ENCODE measurements at regions not wholly inside any gene's neighbourhood (a gene's known extent, or its start where the extent isn't known, plus 50 kb on each side); places are given as distances from the start of the nearest gene placed in this dataset.

- no peak for DNase-seq
Measured at GRCh38 chr6:41450581-41450980, 95.6 kb upstream of the FOXP4 start.

DNA sequence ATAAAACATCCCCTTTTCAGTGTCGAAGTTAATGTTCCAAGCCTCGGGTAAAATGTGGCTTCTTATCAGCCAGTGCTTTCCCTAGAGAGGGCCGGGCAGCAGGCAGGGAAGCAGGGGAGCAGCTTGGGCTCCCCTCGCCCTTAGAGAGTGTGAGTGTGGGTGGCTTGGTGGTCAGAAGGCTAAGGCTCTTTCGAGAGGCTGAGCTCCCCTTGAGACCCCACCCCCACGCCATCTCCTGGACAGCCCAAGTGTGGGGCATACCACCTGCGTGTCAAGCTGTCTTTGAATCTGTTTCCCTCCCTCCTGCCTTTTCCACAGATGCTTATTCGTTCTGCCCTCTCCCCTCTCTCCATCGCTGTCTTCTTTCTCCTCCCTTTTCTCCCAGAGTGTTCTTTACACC is 95.1 kb upstream of the FOXP4 start:
- no peak for DNase-seq

DNA sequence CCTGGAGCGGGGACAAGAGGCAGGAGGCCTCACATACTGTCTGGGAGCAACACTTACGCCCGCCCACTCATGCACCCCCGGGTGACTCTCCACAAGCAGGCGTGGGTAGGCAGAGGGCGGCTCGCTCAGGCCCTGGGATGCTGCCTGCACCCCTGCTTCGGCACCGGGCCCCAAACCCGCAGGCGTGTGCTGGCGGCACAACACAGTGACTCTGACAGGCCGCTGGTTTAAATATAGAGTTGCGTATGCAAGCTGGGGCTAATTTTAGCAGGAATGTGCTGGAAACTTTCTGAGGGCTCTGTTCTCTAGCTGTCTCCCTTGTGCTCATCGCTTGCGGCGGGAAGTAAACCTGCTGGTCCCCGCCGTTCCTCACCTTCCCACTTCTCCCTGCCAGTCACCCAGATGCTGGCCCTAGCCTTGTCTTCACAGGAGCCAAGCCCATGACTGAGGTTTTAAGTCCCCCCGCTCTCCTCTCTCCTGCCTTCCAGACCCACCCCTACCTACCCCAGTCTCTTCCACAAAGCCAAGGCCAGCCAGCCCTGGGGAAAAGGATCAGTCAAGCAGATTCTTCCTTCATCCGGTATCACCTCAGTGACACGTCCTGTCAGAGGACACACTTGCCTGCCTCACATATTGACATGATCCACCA is 94.5 kb upstream of the FOXP4 start:
- no peak for DNase-seq

DNA sequence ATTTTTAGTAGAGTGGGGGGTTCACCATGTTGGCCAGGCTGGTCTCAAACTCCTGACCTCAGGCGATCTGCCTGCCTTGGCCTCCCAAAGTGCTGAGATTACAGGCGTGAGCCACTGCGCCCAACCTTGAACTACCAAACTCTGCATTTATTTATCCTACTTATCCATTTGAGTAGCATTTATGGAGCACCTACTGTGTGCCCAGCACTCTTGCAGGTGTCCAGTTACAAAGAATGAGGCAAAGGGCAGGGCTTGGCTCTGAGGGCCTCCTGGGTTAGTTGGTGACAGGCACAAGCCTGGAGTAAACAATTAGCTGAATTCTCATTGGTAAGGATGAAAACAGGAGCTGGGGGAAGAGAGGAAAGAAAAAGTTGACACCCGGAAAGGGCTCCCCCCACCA is 93.4 kb upstream of the FOXP4 start:
- DNase-seq: no peak

- DNase-seq: no peak
Measured at GRCh38 chr6:41453244-41453643, 92.9 kb upstream of the FOXP4 start.

DNA sequence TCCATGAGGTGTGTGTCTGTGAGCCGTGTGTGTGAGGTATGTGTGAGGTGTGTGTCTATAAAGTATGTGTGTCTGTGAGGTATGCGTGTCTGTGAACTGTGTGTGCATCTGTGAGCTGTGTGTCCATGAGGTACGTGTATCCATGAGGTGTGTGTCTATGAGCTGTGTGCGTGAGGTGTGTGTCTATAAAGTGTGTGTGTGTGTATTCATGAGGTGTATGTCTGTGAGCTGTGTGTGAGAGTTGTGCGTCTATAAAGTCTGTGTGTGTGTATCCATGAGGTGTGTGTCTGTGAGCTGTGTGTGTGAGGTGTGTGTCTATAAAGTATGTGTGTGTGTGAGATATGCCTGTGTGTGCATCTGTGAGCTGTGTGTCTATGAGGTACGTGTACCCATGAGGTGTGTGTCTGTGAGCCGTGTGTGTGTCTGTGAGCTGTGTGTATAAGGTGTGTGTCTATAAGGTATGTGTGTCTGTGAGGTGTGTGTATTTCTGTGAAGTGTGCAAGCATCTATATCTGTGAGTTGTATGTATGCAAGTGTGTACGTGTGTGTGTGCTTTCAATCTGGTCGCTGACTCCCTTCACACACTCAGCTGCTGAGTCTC is 91.9 kb upstream of the FOXP4 start:
- DNase-seq: no peak

DNA sequence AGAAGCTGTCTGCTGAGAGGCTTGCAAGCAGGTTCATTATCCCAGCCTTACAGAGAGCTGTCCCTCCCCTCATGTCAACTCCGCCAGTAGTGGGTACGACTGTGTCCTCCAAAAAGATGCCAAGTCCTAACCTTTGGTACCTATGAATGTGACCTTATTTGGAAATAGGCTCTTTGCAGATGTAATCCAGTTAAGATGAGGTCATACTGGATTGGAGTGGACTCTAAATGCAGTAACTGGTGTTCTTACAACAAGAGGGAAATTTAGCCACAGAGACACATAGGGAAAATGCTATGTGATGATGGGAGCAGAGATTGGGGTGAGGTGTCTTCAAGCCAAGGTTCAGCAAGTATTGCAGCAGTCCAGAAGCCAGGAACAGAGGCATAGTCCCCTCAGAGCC is 90.8 kb upstream of the FOXP4 start:
- no peak for DNase-seq

GRCh38 chr6:41455818-41456217 is 90.4 kb upstream of the FOXP4 start:
- DNase-seq: no peak

GRCh38 chr6:41457303-41457670 is 88.9 kb upstream of the FOXP4 start:
- no peak for DNase-seq

- DNase-seq: no peak
Measured at GRCh38 chr6:41459738-41460137, 86.4 kb upstream of the FOXP4 start.

GRCh38 chr6:41460742-41461336 is 85.3 kb upstream of the FOXP4 start:
- no peak for DNase-seq

DNA sequence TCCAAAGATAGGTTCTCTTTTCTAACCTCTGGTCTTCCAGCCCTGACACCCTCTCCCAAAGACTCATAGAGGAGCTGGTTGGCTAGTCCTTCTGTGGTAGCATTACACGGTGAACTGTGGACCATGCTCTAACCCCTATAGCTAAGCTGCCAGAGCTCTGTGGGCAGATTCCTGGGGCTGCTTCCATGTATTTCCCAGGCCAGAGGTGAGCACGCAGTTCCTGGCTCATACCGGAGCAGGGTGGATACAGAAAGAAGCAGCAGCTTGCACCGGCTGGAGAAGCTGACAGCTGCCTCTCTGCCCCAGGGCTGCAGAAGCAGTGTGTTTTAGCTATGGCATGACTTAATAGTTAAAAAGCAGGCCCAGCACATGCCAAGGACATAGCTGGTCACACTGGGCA is 84.1 kb upstream of the FOXP4 start:
- no peak for DNase-seq

- peak; percentile 70 for DNase-seq
Measured at GRCh38 chr6:41463062-41463930, 82.9 kb upstream of the FOXP4 start.

DNA sequence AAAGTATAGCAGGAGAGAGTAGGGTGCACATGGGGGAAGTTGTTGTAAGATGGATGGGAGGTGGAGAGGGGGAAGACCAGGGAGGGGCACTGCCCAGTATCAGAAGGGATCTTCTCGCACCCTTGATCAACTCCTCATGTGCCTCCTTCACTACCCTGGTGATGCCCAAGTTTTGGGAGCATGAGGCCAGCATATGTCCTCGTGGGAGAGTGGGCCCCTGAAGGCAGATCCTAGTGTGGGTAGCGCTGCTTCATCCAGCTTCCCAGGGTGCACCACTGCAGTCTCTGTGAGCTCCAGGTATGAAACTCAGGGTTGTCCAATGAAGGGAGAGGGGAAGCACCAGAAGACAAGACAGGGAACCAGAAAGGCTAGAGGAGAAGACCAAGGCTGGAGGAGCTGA is 82.2 kb upstream of the FOXP4 start:
- DNase-seq: no peak

- DNase-seq: no peak
Measured at GRCh38 chr6:41464481-41464880, 81.7 kb upstream of the FOXP4 start.

DNA sequence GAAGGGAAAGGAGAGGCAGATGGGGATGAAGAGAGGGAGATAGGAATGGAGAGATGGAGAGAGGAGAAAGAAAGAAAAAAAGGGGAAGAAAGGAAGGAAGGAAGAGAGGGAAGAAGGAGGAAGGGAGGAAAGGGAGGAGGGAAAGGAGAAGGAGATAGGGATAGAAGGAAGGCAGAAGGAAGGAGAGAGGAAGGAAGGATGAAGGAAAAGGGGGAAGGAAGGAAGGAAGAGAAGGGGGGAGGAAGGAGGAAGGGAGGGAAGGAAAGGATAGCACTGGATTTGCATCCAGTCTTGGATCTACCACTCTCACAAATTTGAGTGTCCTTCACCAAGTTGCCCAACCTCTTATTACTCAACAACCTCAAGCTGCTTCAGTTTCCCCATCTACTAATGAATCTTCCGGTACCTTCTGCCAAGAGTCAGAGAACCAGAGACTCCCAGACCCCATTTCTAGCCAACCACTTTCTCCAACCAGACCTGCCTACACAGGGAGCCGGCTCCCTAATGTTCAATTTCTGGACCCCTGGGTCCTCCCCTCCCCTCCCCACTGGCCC is 79.7 kb upstream of the FOXP4 start:
- DNase-seq: no peak

DNA sequence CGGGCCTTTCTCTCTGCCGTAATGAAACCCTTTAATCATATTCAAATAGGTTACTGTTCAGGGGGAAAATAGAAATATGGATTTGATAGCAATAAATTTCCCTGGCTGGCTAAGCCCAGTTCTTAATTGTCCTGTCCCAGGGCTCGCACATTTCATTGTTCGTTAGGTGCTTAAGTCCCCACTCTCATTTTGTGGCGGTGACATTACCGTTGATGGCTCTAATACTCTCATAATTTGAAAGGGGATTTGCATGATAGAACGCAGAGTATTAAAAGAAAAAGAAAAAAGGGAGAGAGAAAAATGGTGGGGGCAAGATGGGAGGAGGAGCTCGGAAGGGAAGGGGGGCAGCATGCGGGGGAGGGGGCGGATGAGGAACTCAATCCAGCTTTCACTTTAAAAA is 79.1 kb upstream of the FOXP4 start:
- no peak for DNase-seq

DNA sequence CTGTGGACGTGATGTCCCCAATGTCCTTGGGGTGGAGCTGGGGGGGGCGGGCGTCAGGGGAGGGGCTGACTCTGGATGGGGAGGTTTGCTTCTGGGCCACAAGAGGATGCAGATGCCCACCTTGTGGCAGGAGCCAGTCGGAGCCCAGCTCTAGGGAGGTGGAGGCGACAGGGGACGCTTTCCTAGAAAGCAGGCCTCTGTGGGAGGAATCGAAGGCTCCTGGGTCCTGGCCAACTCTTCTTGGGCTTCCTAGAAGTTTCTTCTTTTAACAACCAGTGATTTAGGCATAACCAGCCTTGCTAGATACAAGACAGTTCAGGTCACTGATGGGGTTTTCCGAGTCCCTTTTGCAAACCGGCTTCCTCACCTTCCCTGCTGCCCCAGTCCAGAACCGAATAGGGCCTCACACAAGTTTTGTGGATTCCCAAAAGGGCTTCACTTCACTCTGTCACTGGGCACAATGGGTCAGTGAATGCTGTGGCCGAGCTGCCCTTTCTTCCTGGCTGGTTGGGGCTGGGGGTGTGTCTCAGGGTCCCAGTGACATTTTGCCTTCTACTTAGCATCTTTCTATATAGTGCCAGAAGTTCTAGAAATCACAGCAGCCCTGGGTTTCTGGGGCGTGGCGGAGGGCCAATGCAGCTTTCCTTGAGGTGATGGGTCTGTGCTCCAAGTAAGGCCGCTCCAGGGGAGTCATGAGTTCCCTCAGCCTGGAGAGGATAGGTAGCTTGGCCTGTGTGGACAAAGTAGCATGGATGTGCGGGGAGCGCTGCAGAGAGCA is 78.4 kb upstream of the FOXP4 start:
- no peak for DNase-seq

GRCh38 chr6:41469156-41470028 is 76.8 kb upstream of the FOXP4 start:
- peak; percentile 81 for DNase-seq

GRCh38 chr6:41470029-41470330 is 76.2 kb upstream of the FOXP4 start:
- DNase-seq: no peak

Measured in renal pelvis (tissue), 1 donor.